GM12865 (cell line): ENCODE measurements at regions not wholly inside any gene's neighbourhood (a gene's known extent, or its start where the extent isn't known, plus 50 kb on each side); places are given as distances from the start of the nearest gene placed in this dataset.
"Not testable (repeated sequence)": the region's sequence is repeated elsewhere in the genome, so short reads cannot be mapped to it uniquely, and the experiment has no call there.

Experiments used
- DNase-seq: peaks from one replicate; pipeline ENCODE4 v3.0.0; 2010; ENCODE audit warnings: low read depth
- H3K4me3 ChIP-seq: 2 replicates; pipeline ENCODE4 v1.5.1; 2011; ENCODE audit warnings: mild to moderate bottlenecking, low read depth, low read length, control low read depth
- CTCF ChIP-seq: IDR thresholded peaks from 2 replicates; pipeline ENCODE4 v1.5.1; 2011; ENCODE audit warnings: low read length, control low read depth, low read depth, inconsistent platforms; ENCODE audit not compliant: insufficient read depth; ENCODE audit errors: missing control alignments

GRCh38 chr6:8934318-8934717, 499.0 kb upstream of the SLC35B3 start:
- no peak for DNase-seq
- no peak for TF ChIP-seq CTCF

GRCh38 chr6:8930009-8930408, 494.7 kb upstream of the SLC35B3 start:
- no peak overlapping the region for H3K4me3 ChIP-seq
- no peak for TF ChIP-seq CTCF
- DNase-seq, result no peak

More at GRCh38 chr6:8934318-8934717, 499.0 kb upstream of the SLC35B3 start:
- H3K4me3 ChIP-seq, result no peak overlapping the region

- H3K4me3 ChIP-seq, DNase-seq: not testable (repeated sequence)
Measured at GRCh38 chr6:8920244-8920643, 484.9 kb upstream of the SLC35B3 start.

- no peak overlapping the region for H3K4me3 ChIP-seq
- TF ChIP-seq CTCF, result no peak
- DNase-seq, result no peak
Measured at GRCh38 chr6:8918196-8918595, 482.9 kb upstream of the SLC35B3 start.

GRCh38 chr6:8914700-8915099, 479.4 kb upstream of the SLC35B3 start:
- H3K4me3 ChIP-seq, result no peak overlapping the region
- DNase-seq, result no peak
- TF ChIP-seq CTCF, result no peak

- H3K4me3 ChIP-seq, result no peak overlapping the region
- no peak for TF ChIP-seq CTCF
- no peak for DNase-seq
Measured at GRCh38 chr6:8908638-8909037, 473.3 kb upstream of the SLC35B3 start.

- DNase-seq, result no peak
- no peak for TF ChIP-seq CTCF
- no peak overlapping the region for H3K4me3 ChIP-seq
Measured at GRCh38 chr6:8906699-8907098, 471.4 kb upstream of the SLC35B3 start.
